Tongue (tissue), 1 donor: ENCODE measurements at regions not wholly inside any gene's neighbourhood (a gene's known extent, or its start where the extent isn't known, plus 50 kb on each side); places are given as distances from the start of the nearest gene placed in this dataset.
"Not testable (repeated sequence)": the region's sequence is repeated elsewhere in the genome, so short reads cannot be mapped to it uniquely, and the experiment has no call there.

ENCODE experiments used
- DNase-seq: peaks from one replicate; pipeline ENCODE4 v3.0.0-alpha.2; 2015

DNA sequence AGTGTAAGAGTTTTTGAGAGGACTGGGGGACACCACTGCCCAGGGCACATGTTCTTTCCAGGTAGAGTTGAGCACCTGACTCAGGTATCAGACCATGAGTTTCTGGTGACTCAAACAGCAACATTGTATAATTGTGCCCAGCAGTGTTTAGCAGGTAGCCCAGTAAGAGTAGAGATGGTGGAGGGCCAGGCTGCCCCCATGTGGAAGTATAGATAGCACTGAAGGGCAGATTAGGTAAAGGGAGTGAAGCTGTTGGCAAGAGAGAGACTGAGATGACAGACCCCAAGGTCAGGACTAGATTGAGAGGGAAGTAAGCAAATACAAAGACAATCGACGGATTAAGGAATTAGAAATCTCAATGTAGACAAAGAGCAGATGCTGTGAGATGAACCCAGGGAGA is 74.6 kb downstream of the TRIM42 start:
- no peak for DNase-seq

DNA sequence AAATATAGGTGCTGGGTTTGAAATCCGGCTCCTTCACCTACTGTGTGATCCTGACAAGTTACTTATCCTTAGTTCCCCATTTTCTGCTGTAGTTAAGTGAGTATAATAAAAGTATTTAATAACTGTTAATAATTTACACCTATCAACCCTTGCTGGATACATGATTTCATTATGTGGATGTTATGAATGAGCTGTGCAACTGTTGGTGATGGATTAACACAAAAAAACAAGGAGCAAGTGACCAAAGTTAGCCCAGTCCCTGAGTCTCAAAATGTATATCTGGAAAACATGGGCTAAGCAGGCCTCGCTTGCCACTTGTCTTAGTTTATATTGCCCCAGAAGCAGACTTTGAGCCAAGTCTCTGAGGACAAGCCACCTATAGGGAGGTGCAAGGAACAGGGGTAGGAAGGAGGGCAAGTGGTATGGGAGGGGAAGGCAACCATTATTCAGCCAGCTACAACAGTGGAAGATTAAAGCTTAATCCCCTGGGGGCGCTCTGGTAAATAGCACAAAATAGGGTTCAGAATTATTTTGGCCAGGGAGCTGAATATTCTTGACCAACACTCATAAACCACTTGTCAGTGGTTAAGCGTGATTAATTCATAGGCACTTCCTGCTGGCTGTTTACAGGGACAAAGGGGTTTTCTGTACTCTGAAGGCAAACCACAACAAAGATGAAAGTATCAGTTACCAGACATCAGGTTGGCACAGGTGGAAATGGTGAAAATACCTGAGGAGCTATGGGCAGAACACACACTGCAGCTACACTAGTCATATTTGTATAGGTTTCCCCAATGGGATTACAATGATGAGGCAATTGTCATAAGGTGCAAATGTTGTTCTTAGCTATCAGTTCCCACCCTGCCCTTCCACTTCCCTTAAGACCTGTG is 76.2 kb downstream of the TRIM42 start:
- no peak for DNase-seq

GRCh38 chr3:140754936-140755335 is 77.1 kb downstream of the TRIM42 start:
- DNase-seq, result peak; percentile 22

DNA sequence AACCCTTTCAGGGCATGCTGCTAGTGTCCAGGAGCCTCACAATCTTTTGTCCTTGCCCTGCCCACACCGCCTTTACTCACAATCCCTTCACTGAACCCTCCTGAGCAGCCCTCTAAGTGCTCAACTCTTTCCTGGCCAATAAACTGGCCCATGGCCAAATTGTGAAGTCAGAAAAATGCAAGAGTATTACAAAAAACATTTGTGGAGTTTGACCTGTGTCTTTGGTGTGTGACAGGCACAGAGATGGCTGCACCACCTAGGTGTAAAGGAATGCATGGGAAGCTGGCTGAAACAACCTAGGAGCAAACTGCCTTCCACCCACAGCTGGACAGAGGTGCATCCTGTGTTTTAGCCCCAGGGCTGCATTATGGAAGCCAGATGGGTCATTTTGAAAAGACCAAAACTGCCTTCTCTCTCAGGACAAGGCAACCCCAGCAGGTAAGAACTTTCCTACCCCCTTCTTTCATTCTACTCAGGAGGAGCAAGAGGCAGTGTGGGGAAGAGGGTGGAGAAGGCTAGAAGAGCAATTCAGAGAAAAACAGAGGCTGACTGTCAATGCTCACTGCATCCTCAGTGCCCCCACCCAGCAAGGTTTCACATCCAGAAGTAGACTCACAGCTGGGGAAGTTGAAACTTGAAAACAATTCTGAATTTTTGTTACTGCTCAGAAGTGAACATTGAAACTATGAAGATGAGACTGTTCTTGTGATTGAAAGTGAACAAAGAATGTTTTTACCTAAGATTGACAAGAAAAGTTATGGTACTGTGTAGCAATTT is 78.6 kb downstream of the TRIM42 start:
- no peak for DNase-seq

GRCh38 chr3:140758791-140759444 is 81.1 kb downstream of the TRIM42 start:
- no peak for DNase-seq

- DNase-seq, result peak; percentile 59
Observed at GRCh38 chr3:140760324-140761075, 82.6 kb downstream of the TRIM42 start.

DNA sequence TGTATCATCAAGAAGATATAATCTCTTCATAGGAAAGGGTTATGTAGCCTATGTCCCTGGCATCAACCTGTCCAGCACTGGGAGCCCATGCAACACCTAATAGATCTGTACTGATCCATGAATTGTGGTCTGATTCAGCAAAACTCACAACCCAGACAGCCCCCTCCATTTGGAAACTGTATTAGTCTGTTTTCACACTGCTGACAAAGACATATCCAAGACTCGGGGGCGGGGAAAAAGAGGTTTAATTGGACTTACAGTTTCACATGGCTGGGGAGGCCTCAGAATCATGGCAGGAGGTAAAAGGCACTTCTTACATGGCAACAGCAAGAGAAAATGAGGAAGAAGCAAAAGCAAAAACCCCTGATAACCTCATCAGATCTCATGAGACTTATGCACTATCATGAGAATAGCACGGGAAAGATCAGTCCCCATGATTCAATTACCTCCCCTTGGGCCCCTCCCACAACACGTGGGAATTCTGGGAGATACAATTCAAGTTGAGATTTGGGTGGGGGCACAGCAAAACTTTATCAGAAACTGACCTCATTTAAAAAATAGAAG is 83.3 kb downstream of the TRIM42 start:
- DNase-seq, result no peak

DNA sequence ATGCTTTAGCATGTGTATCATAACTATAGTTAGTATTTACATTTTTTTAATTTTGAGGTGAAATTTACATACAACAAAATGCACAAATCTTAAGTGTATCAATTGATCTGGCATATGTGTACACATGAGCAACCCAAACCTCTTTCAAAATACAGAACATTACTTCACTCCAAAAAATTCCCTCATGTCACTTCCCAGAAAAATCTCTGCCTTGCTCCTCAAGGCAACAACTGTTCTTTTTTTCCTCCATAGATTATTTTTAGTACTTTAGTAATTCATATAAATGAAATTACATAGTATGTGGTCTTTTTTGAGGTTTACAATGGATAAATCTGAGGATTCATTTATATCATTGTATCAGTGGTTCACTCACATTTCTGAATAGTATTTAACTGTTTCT is 84.9 kb downstream of the TRIM42 start:
- DNase-seq, result no peak

DNA sequence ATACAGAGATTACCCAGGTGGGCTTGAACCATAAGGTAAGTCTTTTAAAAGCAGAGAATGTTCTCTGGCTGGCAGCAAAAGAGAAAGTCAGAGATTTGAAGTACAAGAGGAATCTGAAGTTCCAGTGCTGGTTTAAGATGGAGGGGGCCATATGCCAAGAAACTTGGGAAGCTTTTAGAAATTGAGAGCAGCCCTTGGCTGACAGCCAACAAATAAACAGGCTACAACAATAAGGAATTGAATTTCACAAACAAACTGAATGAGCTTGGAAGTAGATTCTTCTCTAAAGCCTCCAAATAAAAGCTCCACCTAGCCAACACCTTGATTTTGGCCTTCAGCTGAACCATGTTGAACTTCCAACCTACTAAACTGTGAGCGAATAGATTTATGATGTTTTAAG is 85.7 kb downstream of the TRIM42 start:
- DNase-seq, result no peak

GRCh38 chr3:140765246-140765645 is 87.4 kb downstream of the TRIM42 start:
- no peak for DNase-seq

DNA sequence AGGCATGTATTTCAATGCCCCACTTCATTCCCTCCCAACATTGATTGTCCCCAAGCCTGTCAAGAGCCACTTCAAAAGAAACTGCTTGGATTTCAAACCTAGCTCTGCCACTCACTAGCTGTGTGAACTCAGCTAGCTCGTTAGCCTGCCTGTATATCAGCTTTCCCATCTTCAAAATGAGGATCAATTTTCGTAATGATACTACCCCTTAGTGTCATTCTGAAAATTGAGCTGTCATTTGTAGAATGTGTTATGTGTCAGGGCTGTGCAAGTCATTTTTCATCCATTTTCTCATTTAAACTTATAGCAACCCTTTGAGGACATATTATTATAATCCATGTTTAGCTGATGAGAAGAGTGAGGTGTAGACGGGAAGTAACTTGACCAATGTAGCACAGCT is 88.6 kb downstream of the TRIM42 start:
- no peak for DNase-seq

- DNase-seq, result no peak
Observed at GRCh38 chr3:140767566-140767965, 89.7 kb downstream of the TRIM42 start.

- DNase-seq, result no peak
Observed at GRCh38 chr3:140768941-140769340, 91.1 kb downstream of the TRIM42 start.

- DNase-seq, result no peak
Observed at GRCh38 chr3:140769951-140770350, 92.1 kb downstream of the TRIM42 start.

DNA sequence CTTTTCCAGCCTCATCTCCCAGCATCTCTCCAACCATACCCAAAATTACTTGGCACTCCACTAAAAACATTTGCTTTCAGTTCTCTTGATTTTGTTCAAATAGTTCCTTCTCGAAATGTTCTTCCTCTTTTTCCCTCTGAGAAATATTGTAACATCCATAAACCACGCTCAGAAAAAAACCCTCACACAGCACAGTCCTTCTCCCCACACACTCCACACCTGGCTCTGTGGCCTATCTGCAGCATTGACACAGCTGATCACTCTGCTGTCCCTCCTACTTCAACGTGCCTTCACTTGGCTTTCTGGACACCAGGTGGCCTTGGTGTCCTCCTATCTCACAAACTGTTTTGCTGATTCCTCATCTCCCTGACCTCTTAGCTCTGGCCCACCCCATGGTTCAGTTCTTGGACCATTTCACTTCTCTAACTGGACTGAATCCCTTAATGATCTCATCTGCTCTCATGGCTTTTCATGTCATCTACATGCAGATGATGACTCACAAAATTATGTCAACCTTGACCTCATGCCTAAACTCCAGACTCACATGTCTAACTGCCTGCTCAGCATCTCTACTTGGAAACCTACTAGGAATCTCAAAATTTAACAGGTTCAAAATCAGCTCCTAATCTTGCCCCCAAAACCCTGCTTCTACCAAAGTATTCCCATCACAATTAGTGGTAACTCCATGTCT is 93.3 kb downstream of the TRIM42 start:
- no peak for DNase-seq

DNA sequence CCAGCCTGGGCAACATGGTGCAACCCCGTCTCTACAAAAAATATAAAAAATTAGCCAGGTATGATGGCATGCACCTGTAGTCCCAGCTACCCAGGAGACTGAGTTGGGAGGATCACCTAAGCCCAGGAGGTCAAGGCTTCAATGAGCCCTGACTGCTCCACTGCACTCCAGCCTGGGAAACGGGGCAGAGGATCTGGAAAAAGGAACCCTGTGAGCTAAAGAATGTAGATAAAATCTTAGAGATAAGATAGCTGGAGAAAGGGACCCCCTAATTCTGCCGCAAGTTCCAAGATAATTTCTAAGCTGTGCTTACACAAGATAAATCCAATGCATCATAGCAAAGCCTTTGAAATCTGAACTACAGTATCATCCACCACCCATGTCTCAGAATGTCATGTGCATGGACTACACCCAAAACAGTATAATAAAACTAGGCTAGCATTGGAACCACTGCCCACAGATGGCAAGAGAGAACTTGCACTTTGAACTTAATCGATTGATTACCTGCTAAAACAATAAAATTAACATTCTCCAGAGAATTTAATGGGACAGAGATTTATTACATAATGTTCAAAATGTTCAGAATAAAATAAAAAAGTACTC is 99.9 kb downstream of the TRIM42 start:
- DNase-seq, result no peak

GRCh38 chr3:140791368-140791767 is 113.5 kb downstream of the TRIM42 start:
- DNase-seq, result no peak

DNA sequence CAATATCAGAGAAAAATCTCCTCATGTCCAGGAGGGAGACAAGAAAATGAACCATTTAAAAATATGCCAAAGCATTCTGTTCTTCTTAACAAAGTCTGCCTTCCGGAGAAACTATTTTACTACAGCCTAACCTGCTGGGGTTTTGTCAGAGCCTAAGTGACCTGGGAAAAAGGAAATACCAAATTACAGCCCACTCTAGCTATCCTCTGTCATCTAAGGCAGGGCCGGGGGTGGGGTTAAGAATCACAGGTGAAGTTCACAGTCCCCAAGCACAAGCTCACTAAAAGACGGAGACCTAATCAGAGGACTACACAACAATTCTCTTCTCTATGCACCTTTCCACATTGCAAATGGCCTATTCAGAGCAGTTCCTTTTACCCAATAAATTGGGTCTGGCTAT is 116.6 kb downstream of the TRIM42 start:
- no peak for DNase-seq

DNA sequence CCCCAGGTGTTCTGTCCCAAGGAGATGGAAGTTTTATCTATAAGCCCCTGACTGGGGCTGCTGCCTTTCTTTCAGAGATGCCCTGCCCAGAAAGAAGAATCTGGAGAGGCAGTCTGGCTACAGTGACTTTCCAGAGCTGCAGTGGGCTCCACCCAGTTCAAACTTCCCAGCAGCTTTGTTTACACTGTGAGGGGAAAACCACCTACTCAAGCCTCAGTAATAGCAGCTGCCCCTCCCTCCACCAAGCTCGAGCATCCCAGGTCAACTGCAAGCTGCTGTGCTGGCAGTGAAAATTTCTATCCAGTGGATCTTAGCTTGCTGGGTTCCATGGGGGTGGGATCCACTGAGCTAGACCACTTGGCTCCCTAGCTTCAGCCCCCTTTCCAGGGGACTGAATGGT is 125.0 kb downstream of the TRIM42 start:
- DNase-seq, result not testable (repeated sequence)

DNA sequence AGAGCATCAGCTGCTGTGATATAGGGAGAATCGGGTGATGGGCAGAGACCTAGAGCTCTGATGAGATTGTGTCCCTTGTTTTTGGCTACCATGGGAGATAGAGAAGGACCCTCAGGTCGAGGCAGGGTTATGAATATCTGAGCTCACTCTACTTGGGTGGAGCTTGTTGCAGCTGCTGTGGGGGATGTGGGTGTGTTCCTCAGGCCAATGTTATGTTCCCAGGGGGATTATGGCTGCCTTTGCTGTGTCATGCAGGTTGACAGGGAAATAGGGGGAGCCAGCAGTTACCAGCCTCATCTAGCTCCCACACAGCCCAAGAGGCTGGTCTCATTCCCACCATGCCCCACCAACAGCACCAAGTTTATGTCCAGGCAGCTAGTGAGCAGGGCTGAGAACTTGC is 131.5 kb downstream of the TRIM42 start:
- DNase-seq, result peak; percentile 7
